HG03439 (cell line): ENCODE measurements at regions not wholly inside any gene's neighbourhood (a gene's known extent, or its start where the extent isn't known, plus 50 kb on each side); places are given as distances from the start of the nearest gene placed in this dataset.

Experiments used
- ATAC-seq: cut with Tn5 transposase; IDR thresholded peaks from one replicate; pipeline ENCODE4 v1.9.1; 2021; ENCODE audit warnings: mild to moderate bottlenecking, moderate library complexity; ENCODE audit not compliant: unreplicated experiment

DNA sequence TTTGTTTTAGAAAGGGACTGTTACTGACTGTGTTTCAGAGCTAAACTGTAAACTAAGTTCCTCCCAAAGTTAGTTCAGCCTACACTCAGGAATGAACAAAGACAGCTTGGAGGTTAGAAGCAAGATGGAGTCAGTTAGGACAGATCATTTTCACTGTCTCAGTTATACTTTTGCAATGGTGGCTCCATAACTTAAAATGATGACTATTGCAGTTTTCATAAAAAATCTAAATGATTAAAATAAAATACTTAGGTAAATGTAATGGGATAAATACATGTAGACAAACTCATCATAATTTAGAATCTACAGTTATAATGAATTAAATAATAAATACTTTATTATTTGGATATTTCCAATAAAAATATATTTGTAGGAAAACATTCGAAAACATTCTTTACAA, 590.6 kb downstream of the EPHA7 start:
- no peak for ATAC-seq

DNA sequence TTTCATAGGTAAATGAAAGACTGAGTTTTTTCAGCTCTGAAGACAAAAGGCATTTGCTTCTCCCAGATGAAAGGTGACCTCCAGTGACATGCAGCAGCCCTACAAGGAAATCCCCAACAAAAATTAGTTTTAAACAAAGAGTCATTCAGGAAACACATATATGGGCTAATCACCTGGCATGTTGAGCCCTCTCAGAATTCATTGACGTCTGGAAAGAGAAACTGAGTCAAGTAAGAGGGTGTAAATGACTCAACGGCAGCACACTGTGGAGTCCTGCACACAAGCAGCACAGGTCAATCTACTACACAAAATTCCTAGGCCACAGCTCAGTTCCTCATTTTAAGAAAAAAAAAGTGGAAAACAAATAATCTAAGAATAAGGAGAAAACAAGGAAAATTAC, 592.3 kb downstream of the EPHA7 start:
- no peak for ATAC-seq

DNA sequence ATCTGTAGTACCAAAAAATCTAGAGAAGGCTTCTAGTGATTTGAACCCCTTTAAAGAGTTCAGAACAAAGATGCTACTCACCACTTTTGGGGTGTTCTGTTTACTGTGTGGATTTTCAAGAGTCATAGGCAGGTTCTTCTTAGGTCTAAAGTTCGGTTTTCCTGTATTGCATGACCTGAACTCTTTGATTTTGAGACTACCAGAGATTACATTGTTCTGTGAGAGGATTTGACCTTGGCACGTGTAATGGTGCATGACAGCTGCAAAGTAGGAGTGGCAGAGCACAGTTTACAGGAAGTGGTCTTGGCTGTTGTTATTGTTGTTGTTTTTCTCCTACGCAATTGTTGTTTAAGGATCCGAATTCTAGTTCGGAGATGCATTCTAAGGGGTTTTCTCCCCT, 592.7 kb downstream of the EPHA7 start:
- no peak for ATAC-seq

DNA sequence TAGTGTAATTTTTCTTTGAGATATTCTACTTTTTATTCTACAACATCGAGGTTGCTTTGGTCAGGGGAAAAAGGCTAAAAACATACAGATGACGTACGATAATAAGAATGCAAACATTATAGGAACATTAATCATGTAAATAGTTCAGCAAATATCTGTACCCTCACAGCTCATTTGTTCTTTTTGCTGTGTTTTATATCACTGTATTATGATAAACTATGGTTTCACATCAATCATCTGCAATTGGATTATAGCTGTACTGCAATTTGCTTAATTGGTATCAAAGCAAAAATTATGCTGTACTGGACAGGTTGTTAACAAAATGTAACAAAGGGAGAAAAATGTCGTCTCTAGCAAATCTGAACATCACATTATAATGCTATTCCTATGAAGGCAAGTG, 597.1 kb downstream of the EPHA7 start:
- no peak for ATAC-seq

DNA sequence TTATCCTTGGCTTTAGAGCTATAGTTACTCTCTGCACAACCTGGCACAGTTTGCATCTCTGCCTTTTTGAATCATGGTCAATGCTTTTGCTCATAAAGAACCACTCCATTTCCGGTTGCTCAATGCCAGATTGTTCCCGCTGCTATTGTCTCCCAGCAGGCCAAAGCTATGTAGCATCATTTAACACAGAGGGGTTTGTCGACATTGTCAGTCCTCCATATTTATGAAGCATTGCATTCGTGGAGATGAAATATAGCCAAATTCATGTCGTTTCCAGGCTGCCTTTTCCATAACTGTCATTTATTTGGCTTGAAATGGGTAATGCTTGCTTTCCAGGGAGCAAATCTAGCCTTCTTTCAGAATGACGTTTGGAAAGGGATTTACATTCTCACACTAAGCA, 598.8 kb downstream of the EPHA7 start:
- ATAC-seq = no peak

DNA sequence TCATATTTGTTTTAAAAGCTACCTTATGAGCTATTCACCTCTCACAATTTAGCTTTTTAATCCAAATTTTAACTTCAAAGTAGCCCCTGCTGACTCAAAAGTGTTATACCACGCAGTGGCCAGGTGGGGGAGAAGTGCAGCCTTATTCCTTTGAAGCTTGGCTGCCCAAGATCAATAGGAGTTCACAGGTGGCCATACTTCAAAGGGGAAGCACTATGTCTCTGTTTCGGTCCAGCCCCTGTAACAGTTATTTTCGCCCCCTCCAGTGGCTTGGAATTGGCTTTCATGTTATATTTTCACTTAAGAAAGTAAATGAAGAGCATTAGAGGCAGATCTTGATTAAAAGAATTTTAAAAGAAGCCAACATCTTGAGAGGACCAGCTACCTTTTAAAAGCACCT, 608.4 kb downstream of the EPHA7 start:
- ATAC-seq = peak; percentile 97

DNA sequence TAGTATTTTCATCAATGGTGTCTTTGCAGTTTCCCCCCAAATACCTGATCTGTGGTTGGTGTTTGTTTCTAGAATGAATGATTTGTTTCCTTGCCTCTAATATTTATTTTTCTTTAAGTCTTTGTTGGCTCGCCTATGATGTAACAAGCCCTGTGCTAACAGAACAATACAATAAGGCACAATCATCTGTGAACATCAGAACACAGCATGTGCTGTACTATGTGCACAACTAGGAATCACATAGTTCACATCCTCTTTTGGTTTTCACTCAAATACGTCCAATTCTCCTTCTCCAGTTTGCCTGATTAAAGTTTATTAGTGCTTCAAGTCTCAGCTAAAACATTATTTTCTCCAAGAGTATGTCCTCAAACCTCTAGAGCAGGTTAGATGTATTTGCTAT, 613.1 kb downstream of the EPHA7 start:
- ATAC-seq = no peak

DNA sequence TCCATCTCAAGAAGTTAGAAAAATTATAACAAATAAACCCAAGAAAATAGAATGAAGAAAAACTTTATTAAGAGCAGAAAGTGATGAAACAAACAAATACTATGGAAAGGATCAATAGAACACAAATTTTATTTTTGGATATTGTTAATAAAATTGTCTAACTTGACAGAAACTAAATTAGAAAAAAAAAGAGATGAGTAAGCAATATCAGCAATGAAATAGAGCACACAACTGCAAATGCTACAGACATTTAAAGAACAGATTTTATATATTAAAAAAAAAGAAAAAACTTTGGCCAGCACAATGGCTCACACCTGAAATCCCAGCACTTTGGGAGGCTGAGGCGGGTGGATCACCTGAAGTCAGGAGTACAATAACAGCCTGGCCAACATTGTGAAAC, 628.0 kb downstream of the EPHA7 start:
- ATAC-seq = no peak

DNA sequence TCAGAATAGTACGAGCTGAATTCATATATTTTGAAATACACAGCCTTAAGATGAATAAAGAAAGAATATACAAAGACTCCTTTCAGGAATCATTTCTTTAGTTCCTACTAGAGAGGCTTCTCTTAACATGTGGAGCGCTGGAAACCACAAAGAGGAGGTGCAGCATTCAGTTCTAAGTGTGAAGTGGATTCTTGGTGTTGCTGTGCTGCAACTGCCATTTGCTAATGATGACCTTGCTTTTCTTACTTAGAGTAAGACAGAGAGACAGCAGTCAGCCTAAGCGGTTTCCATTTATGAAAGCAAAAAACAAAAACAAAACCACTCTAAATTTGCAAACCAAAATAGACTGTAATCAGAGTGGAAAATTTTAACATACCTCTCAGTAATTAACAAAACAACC, 629.0 kb downstream of the EPHA7 start:
- ATAC-seq = no peak

DNA sequence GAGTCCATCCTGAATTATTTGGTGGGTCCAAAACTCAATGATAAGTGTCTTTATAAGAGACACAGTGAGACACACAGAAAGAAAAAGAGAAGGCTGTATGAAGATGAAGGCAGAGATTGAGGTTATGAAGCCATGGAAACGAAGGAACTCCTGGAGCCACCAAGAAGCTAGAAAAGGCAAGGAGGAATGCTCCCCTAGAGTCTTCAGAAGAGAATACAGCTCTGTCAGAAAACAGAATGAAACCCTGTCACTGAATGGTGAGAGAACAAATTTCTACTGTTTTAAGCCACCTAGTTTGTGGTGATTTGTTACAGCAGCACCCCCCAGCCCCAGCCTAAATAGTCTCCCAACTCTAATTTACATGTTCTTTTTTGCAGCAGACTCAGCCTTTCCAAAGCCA, 635.1 kb downstream of the EPHA7 start:
- ATAC-seq = no peak

DNA sequence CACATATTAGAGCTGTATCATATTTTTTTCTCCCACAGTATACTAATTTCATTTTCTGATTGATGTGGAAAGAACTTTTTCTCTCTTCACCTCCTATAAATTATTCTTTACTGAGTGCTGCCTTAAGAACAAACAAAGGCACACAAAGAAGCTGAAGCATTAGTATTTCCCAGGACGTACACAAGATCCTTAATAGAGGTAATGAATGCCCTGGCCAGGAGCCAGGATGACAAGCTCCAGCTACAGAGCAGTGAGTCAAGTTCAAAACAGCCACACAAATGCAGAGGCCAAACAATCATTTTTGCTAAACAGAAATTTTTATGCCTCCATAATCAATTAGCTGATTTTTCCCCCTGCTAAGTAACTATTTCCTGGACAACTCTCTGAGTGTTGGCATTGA, 639.6 kb downstream of the EPHA7 start:
- no peak for ATAC-seq

DNA sequence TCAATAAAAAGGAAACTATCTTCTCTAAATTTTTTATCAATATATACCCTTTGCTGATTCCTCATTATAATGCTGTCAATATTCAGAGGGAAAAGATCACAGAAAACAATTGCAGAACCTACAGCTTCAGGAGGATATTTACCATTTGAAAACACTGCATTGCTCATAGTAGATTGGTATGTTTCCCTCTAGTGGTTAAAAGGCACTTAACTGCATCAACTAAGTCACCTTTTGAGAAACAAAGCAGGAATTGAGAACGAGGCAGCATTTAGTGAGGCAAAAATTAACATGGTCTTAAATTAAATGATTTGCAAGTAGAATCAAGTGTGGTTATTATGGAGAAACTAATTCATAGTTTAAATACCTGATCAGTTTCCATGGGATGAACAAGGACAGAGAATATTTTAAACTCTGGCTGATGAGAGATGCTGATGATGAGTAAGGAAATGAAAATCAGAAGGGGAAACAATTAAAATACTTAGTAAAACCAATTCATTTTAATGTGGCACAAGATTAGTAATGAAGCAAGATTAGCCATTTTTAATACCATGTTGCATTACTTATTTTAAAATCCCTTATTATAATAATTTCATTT, 642.1 kb downstream of the EPHA7 start:
- no peak for ATAC-seq

DNA sequence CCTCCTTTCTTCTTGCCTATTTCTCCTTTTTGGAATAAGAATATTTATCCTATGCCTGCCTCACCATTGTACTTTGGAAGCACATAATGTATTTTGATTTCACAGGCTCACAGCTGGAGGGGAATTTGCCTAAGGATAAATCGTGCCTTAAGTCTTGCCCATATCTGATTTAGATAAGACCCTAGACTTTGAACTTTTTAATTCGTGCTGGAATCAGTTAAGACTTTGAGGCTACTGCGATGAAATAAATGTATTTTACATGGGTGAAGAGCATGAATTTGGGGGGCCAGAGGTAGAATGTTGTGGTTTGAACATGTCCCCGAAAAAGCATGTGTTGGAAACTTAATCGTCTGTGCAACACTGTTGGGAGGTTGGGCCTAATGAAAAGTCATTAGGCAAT, 648.8 kb downstream of the EPHA7 start:
- no peak for ATAC-seq

DNA sequence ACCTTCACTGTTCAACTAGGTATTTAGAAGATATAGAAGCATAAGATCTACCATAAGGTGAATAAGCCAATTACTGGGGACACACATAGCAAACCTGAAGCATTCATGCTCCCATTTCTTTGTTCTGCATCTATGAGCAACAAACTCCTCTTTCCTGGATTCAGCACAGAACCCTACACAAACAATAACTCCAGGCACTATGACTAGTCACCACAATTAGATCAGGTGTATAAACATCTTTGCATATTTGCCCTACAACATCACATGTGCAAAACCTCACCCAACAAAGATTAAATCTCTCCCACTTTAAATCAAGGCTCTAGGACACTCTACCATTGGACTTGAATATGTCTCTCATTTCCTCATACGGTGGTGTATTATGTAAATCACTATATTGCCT, 652.3 kb downstream of the EPHA7 start:
- no peak for ATAC-seq

DNA sequence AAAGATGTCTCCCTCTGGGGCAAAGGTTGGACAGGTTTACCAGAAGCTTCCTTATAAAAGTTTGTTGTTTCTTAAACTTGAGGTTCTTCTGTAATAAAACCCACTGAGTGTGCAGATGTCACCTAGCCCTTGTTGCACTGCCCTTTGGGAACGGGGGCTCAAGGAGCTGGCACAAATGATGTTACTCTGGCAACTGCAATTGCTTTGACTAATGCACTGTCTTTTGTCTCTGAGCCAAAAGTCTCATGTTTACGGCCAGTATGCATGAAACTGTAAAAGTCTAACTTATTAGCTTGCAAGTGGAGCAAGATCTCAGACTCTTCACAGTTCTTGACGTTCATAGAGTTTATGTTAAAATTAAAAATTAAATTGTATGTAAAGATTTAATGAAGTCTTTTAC, 655.7 kb downstream of the EPHA7 start:
- ATAC-seq = no peak

DNA sequence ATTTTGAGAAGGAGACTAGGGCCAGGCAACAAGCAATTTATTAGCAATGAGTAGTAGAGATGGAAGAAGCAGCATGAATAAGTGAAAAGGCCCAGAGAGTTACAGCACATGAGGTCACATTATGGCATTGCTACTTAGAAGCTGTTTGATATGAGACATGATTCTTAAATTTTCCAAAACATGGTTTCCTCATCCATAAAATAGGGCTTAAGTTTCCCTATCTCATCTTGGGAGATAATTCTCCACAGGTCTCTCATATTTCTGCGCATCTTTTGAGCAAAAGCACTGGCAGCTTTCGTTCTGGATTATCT, 656.1 kb downstream of the EPHA7 start:
- ATAC-seq = no peak

DNA sequence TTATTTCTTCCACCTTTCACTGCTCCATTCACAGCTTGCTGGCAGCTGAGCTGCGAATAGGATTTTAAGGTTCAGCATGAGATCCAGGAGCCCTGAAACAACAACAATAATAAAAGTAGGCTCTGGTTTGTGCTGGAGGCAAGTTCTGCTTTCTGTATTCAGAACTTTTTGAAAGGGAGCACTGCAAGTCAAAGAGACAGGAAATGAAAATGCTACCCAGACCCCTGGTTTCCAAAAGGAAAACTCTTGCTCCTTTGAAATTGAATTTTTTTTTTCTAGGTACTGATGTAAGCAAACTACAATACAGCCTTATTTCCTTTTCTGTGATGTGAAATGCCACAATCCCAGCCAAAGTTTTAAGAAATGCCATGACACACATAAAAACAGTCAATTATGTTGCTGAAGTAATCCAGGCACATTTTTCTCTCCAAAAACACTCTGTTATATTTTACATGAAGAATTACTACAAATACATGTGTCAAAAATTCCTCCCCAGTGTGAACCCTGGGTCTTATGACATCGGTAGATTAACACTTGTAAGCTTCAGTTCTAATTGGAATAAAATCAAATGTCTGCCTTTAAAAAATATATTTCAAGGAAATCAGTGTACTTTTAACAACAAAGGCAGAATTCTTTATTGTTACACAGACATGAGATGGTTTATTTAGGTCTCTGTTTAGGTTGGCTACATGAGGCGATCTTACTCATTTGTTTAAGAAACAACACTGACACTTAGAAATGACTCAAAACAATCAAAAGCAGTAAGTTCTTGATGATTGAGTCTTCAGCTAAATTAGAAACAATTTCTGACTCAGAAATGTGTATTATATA, 656.7 kb downstream of the EPHA7 start:
- no peak for ATAC-seq

DNA sequence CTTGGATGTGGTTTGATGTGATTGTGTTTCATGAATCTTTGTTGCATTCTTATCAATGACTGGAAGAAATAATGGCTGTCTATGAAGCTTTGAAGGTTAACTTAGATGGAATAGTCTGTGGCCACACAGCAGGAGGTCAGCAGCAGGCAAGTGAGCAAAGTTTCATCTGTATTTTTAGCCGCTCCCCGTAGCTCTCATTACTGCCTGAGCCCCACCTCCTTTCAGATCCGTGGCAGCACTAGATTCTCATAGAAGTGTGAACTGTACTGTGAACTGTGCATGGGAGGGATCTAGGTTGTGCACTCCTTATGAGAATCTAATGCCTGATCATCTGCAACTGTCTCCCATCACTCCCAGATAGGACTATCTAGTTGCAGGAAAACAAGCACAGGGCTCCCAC, 660.2 kb downstream of the EPHA7 start:
- no peak for ATAC-seq

DNA sequence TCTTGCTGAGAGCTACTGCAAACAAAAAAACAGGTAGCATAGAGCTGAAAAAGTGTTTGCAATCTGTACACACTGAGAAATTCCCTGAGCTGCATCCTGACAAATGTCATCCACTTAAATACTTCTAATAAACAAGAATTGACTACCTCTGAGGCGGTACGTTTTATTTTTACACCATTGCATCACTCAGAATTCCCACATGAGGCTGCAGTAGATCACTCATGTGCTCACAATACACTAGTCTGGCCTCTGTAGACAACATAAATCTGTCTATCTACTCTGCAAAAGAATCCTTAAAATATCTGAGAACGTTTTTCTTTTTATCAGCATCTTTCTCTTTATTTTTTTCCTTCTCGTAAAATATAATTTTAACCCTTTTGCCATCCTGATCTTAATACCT, 661.4 kb downstream of the EPHA7 start:
- ATAC-seq = no peak

DNA sequence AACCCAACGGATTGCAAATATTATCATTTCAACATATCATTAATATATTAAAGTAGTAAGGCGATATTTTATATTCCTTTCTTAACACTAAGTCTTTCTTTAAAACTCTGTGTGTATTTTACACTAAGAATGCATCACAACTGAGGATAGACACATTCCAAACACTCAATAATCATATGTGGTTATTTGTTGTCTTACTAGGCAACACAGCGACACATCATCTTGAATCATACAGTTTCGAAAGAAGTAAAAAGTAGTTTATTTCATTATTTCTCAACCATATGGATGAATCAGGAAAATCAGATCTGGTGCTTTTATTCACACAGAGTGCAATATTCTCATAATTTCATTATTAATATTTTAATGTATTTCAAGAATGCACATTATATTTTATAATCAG, 662.4 kb downstream of the EPHA7 start:
- ATAC-seq = no peak

DNA sequence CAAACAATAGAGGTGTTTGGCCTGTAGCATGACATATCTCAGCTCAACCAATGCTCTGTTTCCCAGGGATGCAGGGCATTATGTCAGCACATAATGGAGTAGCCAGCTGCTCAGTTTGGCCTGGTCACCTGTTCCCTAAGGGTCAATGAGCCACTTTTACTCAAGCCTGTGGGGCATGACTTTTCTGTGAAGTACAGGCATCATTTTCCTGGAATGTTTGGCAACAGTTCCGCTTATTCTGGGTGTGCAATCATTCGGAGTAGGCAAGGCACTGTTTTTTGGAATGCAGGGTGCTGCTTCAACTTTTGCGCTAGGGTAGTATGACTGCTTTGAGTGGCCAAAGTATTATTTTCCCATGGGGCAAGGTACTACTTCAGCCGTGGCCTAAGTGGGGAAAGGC, 665.4 kb downstream of the EPHA7 start:
- ATAC-seq = no peak

DNA sequence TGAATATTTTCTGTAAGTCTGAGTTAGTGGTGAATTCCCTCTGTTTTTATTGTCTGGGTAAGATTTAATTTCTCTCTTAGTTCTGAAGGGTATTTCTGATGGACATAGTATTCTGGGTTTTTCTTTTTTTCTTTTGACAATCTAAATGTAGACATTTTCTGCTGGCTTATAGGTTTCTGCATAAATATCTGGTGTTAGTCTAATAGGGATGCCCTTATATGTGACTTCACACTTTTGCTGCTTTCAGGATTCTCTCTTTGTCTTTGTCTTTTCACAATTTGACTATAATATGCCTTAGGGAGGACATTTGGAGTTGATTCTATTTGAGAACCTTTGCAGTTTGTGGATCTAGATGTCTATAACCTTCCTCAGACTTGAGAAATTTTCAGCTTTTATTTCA, 667.2 kb downstream of the EPHA7 start:
- ATAC-seq = no peak

DNA sequence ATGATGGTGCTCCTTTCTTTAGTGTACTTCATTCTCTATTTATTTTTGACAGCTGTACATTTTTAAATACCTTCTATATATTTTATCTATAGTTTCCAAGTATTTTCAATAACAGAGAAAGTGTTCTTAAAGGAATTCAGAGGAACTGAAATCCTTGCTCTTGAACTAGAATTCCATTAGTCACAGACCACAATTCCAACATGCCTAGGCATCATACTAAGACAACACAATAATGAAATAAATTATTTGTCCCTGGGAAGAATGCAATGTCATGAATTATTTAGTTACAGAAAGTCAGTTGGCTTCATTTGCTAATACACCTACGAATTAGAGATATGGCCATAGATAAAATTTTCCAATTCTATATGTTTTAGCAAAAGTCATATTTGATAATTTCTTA, 671.2 kb downstream of the EPHA7 start:
- no peak for ATAC-seq
